AML-193 (cell line): ENCODE measurements at regions not wholly inside any gene's neighbourhood (a gene's known extent, or its start where the extent isn't known, plus 50 kb on each side); places are given as distances from the start of the nearest gene placed in this dataset.

ENCODE experiments used
- DNase-seq, 2 experiments: peaks; one replicate each; lab custom pipeline; 2025; lab: John Stamatoyannopoulos, UW

GRCh38 chr18:25443776-25444175, 91.8 kb upstream of the ZNF521 start:
- no peak for DNase-seq

GRCh38 chr18:25435149-25435782, 83.3 kb upstream of the ZNF521 start:
- no peak for DNase-seq

GRCh38 chr18:25434745-25435144, 82.8 kb upstream of the ZNF521 start:
- no peak for DNase-seq

- no peak for DNase-seq
Measured at GRCh38 chr18:25433590-25433989, 81.6 kb upstream of the ZNF521 start.

- DNase-seq: no peak
Measured at GRCh38 chr18:25425024-25425423, 73.1 kb upstream of the ZNF521 start.

- DNase-seq: no peak
Measured at GRCh38 chr18:25423760-25424159, 71.8 kb upstream of the ZNF521 start.

GRCh38 chr18:25423267-25423666, 71.3 kb upstream of the ZNF521 start:
- no peak for DNase-seq

- DNase-seq: no peak
Measured at GRCh38 chr18:25422230-25422629, 70.3 kb upstream of the ZNF521 start.

GRCh38 chr18:25420077-25420825, 68.3 kb upstream of the ZNF521 start:
- no peak for DNase-seq

GRCh38 chr18:25416374-25416773, 64.4 kb upstream of the ZNF521 start:
- no peak for DNase-seq

GRCh38 chr18:25409971-25410370, 58.0 kb upstream of the ZNF521 start:
- DNase-seq: no peak

GRCh38 chr18:25408293-25408692, 56.3 kb upstream of the ZNF521 start:
- DNase-seq: no peak
